SU-DHL-6 (cell line): ENCODE measurements at regions not wholly inside any gene's neighbourhood (a gene's known extent, or its start where the extent isn't known, plus 50 kb on each side); places are given as distances from the start of the nearest gene placed in this dataset.

Experiments used
- EZH2phosphoT487 ChIP-seq: fragments of 200-600 bp; sonication (generic), shearing (Covaris generic); conservative IDR thresholded peaks from 2 replicates; pipeline ENCODE4 v1.6.1; 2018; ENCODE audit warnings: mild to moderate bottlenecking, antibody characterized with exemption, low read length, moderate library complexity, mixed read lengths
- TF ChIP-seq, protein P1 (sequence below): fragments of 200-600 bp; sonication (generic); IDR thresholded peaks from one replicate; pipeline ENCODE4 v1.5.1; 2017; ENCODE audit warnings: antibody characterized with exemption, mild to moderate bottlenecking, low read length, moderate library complexity; ENCODE audit not compliant: insufficient read depth, poor library complexity, severe bottlenecking

DNA sequence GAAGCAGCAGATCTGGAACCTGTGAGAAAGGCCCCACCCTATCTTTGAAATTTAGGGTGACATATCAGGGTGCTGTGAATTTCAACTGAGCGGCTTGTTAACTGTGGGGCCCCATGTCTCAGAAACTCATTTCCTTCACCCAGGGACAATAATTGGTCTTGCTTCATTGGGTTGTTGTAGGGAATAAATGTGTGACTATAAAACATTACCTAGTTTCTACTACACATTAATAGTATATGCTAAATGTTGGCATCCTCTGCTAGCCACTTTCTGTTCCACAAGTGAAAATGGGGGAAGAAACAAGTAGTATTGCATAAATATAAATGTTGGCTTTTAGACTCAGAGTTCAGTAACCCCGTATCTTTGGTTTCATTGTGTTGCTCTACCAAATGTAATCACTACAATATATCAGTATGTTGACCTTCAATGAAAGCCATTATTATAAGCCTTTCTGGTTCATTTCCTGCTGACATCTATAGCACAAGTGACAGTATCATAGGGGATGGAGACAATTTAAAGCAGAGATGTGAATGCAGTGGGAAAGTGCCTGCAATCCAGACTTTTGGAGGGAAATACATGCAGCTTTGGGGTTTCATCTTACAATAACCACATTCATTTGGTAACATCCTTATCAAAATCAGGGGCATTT lies 905.5 kb upstream of the RAG2 start:
- TF ChIP-seq, protein P1, sequence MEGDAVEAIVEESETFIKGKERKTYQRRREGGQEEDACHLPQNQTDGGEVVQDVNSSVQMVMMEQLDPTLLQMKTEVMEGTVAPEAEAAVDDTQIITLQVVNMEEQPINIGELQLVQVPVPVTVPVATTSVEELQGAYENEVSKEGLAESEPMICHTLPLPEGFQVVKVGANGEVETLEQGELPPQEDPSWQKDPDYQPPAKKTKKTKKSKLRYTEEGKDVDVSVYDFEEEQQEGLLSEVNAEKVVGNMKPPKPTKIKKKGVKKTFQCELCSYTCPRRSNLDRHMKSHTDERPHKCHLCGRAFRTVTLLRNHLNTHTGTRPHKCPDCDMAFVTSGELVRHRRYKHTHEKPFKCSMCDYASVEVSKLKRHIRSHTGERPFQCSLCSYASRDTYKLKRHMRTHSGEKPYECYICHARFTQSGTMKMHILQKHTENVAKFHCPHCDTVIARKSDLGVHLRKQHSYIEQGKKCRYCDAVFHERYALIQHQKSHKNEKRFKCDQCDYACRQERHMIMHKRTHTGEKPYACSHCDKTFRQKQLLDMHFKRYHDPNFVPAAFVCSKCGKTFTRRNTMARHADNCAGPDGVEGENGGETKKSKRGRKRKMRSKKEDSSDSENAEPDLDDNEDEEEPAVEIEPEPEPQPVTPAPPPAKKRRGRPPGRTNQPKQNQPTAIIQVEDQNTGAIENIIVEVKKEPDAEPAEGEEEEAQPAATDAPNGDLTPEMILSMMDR: no peak
- TF ChIP-seq EZH2phosphoT487: no peak
